Upper lobe of left lung (tissue), 4 donors: ENCODE measurements at regions not wholly inside any gene's neighbourhood (a gene's known extent, or its start where the extent isn't known, plus 50 kb on each side); places are given as distances from the start of the nearest gene placed in this dataset.

ENCODE experiments used
- POLR2A ChIP-seq, 4 donors: fragments of 450-650 bp; IDR thresholded peaks; one replicate each; pipeline ENCODE4 v1.5.1; 2016 to 2017; ENCODE audit warnings: antibody characterized with exemption in 4 of 4, mild to moderate bottlenecking in 2 of 4
- TF ChIP-seq, protein P1 (sequence below), 6 experiments: fragments of 450-650 bp in 4 of 6; fragments of 200-600 bp in 2 of 6; sonication (generic) in 2 of 6; IDR thresholded peaks; one replicate each; pipeline ENCODE4 v1.5.1; 2016 to 2019; ENCODE audit warnings: antibody characterized with exemption in 6 of 6

- TF ChIP-seq, protein P1, sequence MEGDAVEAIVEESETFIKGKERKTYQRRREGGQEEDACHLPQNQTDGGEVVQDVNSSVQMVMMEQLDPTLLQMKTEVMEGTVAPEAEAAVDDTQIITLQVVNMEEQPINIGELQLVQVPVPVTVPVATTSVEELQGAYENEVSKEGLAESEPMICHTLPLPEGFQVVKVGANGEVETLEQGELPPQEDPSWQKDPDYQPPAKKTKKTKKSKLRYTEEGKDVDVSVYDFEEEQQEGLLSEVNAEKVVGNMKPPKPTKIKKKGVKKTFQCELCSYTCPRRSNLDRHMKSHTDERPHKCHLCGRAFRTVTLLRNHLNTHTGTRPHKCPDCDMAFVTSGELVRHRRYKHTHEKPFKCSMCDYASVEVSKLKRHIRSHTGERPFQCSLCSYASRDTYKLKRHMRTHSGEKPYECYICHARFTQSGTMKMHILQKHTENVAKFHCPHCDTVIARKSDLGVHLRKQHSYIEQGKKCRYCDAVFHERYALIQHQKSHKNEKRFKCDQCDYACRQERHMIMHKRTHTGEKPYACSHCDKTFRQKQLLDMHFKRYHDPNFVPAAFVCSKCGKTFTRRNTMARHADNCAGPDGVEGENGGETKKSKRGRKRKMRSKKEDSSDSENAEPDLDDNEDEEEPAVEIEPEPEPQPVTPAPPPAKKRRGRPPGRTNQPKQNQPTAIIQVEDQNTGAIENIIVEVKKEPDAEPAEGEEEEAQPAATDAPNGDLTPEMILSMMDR (IDR thresholded peaks at IDR 0.05), result no peak
- TF ChIP-seq POLR2A (IDR thresholded peaks at IDR 0.05), result no peak
These were observed 267.7 kb upstream of the GAS1 start for GRCh38 chr9:87214991-87215390.
